Panc1 (cell line): ENCODE measurements at regions not wholly inside any gene's neighbourhood (a gene's known extent, or its start where the extent isn't known, plus 50 kb on each side); places are given as distances from the start of the nearest gene placed in this dataset.

ENCODE experiments used
- POLR2AphosphoS5 ChIP-seq: IDR thresholded peaks from 2 replicates; pipeline ENCODE4 v1.6.1; 2012; ENCODE audit warnings: mild to moderate bottlenecking, low read depth, low read length, moderate library complexity
- TF ChIP-seq, protein P1 (sequence below): fragments of 450-650 bp; IDR thresholded peaks from 2 replicates; pipeline ENCODE4 v1.5.1; 2017; ENCODE audit warnings: mild to moderate bottlenecking

DNA sequence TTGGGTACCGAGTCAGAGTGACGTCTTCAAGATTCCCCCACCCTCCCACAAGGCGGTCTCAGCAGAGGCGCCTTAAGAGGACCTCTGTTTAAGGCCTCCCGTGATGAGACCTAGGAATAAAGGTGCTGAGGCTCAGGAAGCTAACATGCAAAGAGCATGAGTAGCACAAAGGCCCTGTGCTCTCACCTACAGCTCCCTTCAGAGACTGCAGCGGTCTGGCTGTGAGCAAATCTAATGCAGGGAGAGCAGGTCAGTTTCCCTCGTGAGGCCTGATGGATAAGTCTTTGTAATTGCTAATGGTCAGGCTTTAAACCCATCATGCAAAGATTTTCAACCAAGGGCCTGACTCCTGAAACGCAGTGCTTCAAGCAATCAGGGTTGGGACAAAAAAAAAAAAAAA is 909.3 kb upstream of the GHITM start:
- TF ChIP-seq, protein P1, sequence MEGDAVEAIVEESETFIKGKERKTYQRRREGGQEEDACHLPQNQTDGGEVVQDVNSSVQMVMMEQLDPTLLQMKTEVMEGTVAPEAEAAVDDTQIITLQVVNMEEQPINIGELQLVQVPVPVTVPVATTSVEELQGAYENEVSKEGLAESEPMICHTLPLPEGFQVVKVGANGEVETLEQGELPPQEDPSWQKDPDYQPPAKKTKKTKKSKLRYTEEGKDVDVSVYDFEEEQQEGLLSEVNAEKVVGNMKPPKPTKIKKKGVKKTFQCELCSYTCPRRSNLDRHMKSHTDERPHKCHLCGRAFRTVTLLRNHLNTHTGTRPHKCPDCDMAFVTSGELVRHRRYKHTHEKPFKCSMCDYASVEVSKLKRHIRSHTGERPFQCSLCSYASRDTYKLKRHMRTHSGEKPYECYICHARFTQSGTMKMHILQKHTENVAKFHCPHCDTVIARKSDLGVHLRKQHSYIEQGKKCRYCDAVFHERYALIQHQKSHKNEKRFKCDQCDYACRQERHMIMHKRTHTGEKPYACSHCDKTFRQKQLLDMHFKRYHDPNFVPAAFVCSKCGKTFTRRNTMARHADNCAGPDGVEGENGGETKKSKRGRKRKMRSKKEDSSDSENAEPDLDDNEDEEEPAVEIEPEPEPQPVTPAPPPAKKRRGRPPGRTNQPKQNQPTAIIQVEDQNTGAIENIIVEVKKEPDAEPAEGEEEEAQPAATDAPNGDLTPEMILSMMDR, result no peak
- no peak for TF ChIP-seq POLR2AphosphoS5
